Erythroblast (primary cell): ENCODE measurements at regions not wholly inside any gene's neighbourhood (a gene's known extent, or its start where the extent isn't known, plus 50 kb on each side); places are given as distances from the start of the nearest gene placed in this dataset.

ENCODE experiments used
- GATA1 ChIP-seq: IDR thresholded peaks from 2 replicates; pipeline ENCODE4 v1.6.1; 2011; ENCODE audit warnings: low read depth, mild to moderate bottlenecking, control low read depth, low read length, moderate library complexity
- POLR2A ChIP-seq: IDR thresholded peaks from 2 replicates; pipeline ENCODE4 v1.6.1; 2011; ENCODE audit warnings: mild to moderate bottlenecking, low read length

DNA sequence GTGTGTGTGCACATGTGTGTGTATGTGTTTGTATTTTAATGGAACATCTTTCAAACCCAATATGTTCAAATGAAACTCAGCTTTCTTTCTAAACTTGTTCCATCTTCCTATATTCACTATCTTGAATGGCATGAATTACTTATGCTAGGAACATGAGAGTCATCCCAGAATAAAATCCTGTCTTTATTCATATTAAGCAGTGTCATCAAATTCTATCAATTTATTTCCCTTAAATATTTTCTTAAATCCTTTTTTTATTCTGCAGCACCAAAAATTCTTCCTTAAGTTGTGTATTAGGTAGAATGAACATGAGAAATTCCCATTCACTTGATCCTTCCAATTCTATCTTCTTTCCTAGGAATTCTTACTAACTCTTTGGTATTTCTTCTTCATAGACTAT, 146.6 kb upstream of the PCDH15 start:
- TF ChIP-seq POLR2A: no peak
- no peak for TF ChIP-seq GATA1
